Natural killer cell (primary cell): ENCODE measurements at regions not wholly inside any gene's neighbourhood (a gene's known extent, or its start where the extent isn't known, plus 50 kb on each side); places are given as distances from the start of the nearest gene placed in this dataset.

Experiments used
- ATAC-seq, 3 donors: fragments of 150-1000 bp in 2 of 3; fragments of 200-7000 bp in 1 of 3; cut with Tn5 transposase; 1 replicate in 1 of 3; 2 replicates in 2 of 3; pipeline ENCODE4 v1.10.0; 2021; ENCODE audit warnings: mild to moderate bottlenecking in 2 of 3, moderate library complexity in 2 of 3
- DNase-seq, 2 donors: peaks; one replicate each; pipeline versions ENCODE4 v3.0.0 to v3.0.0-alpha.2; 2013 to 2021; ENCODE audit warnings: mixed read lengths in 1 of 2
- H3K27ac ChIP-seq: one replicate; pipeline ENCODE4 v1.5.1; 2013; ENCODE audit warnings: mild to moderate bottlenecking, low read length
- H3K27me3 ChIP-seq: one replicate; pipeline ENCODE4 v1.6.1; 2013; ENCODE audit warnings: low read length; ENCODE audit not compliant: control insufficient read depth, insufficient read depth
- H3K36me3 ChIP-seq: one replicate; pipeline ENCODE4 v1.6.1; 2013; ENCODE audit warnings: low read length; ENCODE audit not compliant: control insufficient read depth, insufficient read depth
- H3K4me1 ChIP-seq: one replicate; pipeline ENCODE4 v1.6.1; 2013; ENCODE audit warnings: low read length; ENCODE audit not compliant: control insufficient read depth, insufficient read depth
- H3K4me3 ChIP-seq: one replicate; pipeline ENCODE4 v1.5.1; 2013; ENCODE audit warnings: low read length
- H3K9me3 ChIP-seq: one replicate; pipeline ENCODE4 v1.6.1; 2013; ENCODE audit warnings: low read length; ENCODE audit not compliant: control insufficient read depth, insufficient read depth
- H3K27ac Mint-ChIP-seq, 2 donors: one replicate each; pipeline ENCODE4 v1.8.0; 2022; ENCODE audit warnings: mild to moderate bottlenecking in 2 of 2, mixed read lengths in 2 of 2, moderate library complexity in 1 of 2
- H3K27me3 Mint-ChIP-seq, 2 donors: one replicate each; pipeline ENCODE4 v1.8.0; 2022; ENCODE audit warnings: low read depth in 2 of 2, mixed read lengths in 2 of 2
- H3K36me3 Mint-ChIP-seq: one replicate; pipeline ENCODE4 v1.8.0; 2022; ENCODE audit warnings: mixed read lengths
- H3K4me1 Mint-ChIP-seq, 2 donors: one replicate each; pipeline ENCODE4 v1.8.0; 2022; ENCODE audit warnings: mixed read lengths in 2 of 2
- H3K4me3 Mint-ChIP-seq: one replicate; pipeline ENCODE4 v1.8.0; 2022; ENCODE audit warnings: mild to moderate bottlenecking, moderate library complexity, mixed read lengths
- H3K9me3 Mint-ChIP-seq, 2 donors: one replicate each; pipeline ENCODE4 v1.8.0; 2022; ENCODE audit warnings: mixed read lengths in 2 of 2
- WGBS: methylation state at CpG from one replicate; pipeline ENCODE4 v1.1.7; 2013; ENCODE audit warnings: missing lambda C conversion rate; ENCODE audit not compliant: insufficient coverage; 5-methylcytosine and 5-hydroxymethylcytosine counted together
- intact Hi-C: fragments of 100-400 bp; cut with micrococcal nuclease; formaldehyde crosslinking; loops from one replicate; pipeline ENCODE4 v1.14.2; 2022
- TF ChIP-seq, protein P1 (sequence below): fragments of 200-600 bp; IDR thresholded peaks from one replicate; pipeline ENCODE4 v1.8.0; 2022; ENCODE audit warnings: antibody characterized with exemption

DNA sequence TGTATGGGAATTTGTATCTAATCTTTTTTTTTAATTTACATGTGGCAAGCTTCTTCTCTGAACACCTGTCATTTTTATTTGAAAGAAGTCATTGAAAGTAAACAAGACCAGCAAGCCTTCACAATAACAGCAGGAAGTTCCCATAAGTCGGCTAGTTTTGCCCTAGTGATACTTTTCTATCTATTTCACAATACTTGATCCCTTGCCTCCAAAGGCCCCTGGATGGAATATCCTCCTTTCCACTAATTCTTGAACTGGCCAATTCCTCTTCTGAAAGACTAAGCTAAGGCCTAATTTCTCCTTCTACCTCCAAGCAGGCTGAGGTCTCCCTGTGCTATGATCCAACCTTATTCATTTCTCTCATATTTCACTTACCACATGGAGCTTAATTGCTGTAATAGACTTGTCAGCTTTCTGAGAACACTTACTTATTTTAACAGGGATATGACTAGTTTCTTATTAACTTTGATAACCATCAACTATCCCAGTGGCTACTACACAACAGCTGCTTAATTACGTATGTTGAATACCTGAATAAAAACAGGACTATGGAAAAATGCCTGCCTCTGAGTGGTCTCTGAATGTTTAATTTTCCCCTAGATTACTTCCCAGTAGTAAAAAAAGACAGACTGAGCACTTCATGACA, 194.2 kb downstream of the MAD2L1 start:
- Mint-ChIP-seq H3K9me3 (peaks cover 10 to 11% of the 10 kb centered on the region in 2 donors), H3K4me1 (no peaks in the 10 kb centered on the region), H3K4me3 (no peak overlapping the region), H3K27ac (no peak overlapping the region), H3K36me3 (no peaks in the 10 kb centered on the region), H3K27me3 (no peaks in the 10 kb centered on the region)
- WGBS: 73% methylated on average over 2 of the region's 2 CpGs
- no peaks in the 10 kb centered on the region for H3K9me3 ChIP-seq
- H3K4me1 ChIP-seq: no peaks in the 10 kb centered on the region
- DNase-seq (no peak), ATAC-seq (no peak)
- H3K27me3 ChIP-seq: no peaks in the 10 kb centered on the region
- no peak overlapping the region for H3K4me3 ChIP-seq
- no peaks in the 10 kb centered on the region for H3K36me3 ChIP-seq
- TF ChIP-seq, protein P1, sequence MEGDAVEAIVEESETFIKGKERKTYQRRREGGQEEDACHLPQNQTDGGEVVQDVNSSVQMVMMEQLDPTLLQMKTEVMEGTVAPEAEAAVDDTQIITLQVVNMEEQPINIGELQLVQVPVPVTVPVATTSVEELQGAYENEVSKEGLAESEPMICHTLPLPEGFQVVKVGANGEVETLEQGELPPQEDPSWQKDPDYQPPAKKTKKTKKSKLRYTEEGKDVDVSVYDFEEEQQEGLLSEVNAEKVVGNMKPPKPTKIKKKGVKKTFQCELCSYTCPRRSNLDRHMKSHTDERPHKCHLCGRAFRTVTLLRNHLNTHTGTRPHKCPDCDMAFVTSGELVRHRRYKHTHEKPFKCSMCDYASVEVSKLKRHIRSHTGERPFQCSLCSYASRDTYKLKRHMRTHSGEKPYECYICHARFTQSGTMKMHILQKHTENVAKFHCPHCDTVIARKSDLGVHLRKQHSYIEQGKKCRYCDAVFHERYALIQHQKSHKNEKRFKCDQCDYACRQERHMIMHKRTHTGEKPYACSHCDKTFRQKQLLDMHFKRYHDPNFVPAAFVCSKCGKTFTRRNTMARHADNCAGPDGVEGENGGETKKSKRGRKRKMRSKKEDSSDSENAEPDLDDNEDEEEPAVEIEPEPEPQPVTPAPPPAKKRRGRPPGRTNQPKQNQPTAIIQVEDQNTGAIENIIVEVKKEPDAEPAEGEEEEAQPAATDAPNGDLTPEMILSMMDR: no peak
- intact Hi-C loops: no loop called here
- H3K27ac ChIP-seq: no peak overlapping the region

DNA sequence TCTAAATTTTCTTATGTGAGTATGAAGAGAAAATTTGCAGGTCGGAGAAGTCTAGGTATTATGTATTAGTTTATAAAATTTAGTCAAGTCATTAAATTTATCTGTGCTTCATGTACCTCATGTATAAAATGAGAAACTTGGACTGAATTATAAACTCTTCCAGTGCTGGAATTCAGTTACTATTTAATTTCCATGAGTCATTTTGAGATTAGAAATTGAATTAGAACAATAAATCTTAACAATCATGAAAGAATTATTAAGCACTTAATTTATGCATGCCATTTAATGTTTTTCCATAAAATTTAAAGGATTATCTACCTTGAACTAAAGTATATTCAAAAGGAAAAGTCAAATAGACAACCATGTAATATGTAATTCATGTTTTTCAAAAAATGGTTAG, 195.8 kb downstream of the MAD2L1 start:
- Histone ChIP-seq H3K4me3 (no peak overlapping the region), H3K9me3 (no peaks in the 10 kb centered on the region), H3K36me3 (no peaks in the 10 kb centered on the region), H3K27me3 (no peaks in the 10 kb centered on the region), H3K27ac (no peak overlapping the region), H3K4me1 (no peaks in the 10 kb centered on the region)
- Mint-ChIP-seq H3K4me1 (no peaks in the 10 kb centered on the region), H3K27ac (no peak overlapping the region), H3K4me3 (no peak overlapping the region), H3K9me3 (peaks cover 7 to 10% of the 10 kb centered on the region in 2 donors), H3K27me3 (no peaks in the 10 kb centered on the region), H3K36me3 (no peaks in the 10 kb centered on the region)
- intact Hi-C loops: no loop called here
- ATAC-seq (no peak), DNase-seq (no peak)
- TF ChIP-seq, protein P1: no peak
- WGBS: no CpG with 5 or more reads among the region's 1 CpG

DNA sequence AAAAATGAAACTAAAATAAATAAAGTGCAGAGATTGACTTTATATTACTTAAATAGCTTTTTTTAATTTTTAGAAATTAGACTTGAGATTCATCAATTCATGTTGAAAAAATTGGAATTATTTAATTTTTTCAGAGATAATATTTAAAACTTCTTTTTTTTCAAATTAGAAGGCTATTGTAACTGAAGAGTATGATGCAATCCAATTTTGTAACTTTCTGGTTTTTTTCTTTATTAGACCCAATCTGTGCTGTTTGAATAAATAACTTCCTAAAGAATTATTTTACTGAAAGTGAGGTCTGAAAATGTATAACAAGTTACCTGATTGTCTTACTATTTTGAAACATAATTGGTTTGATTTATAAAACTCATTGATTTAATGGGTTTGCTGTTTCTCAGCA, 200.9 kb downstream of the MAD2L1 start:
- Histone ChIP-seq H3K9me3 (no peaks in the 10 kb centered on the region), H3K4me3 (no peak overlapping the region), H3K4me1 (no peaks in the 10 kb centered on the region), H3K27ac (no peak overlapping the region), H3K36me3 (no peaks in the 10 kb centered on the region), H3K27me3 (no peaks in the 10 kb centered on the region)
- Mint-ChIP-seq H3K27me3 (no peaks in the 10 kb centered on the region), H3K4me1 (no peaks in the 10 kb centered on the region), H3K36me3 (no peaks in the 10 kb centered on the region), H3K27ac (no peak overlapping the region), H3K4me3 (no peak overlapping the region), H3K9me3 (peaks cover 5% of the 10 kb centered on the region in 2 donors)
- intact Hi-C loops: no loop called here
- TF ChIP-seq, protein P1: no peak
- DNase-seq (no peak), ATAC-seq (no peak)

DNA sequence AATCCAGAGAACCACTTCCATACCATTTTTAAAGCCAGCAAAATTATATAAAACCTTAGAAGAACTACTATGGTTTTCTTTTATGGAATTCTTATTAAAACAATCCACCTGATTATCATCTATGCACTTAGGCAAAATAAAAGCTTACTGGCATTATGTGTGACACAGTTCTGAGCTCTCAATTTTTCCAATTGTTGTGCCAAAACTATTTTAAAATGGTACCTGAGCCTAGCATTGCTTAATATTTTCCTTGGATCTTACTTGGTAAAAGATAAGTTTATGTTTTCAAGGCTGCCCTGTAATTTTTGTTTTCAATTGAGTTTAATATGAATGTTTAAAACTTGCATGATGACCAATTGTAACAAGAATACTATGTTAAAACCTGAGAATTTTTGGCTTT, 201.3 kb downstream of the MAD2L1 start:
- Mint-ChIP-seq H3K4me1 (no peaks in the 10 kb centered on the region), H3K4me3 (no peak overlapping the region), H3K36me3 (no peaks in the 10 kb centered on the region), H3K27ac (no peak overlapping the region), H3K27me3 (no peaks in the 10 kb centered on the region), H3K9me3 (peaks cover 5% of the 10 kb centered on the region in 2 donors)
- Histone ChIP-seq H3K27ac (no peak overlapping the region), H3K4me3 (no peak overlapping the region), H3K4me1 (no peaks in the 10 kb centered on the region), H3K27me3 (no peaks in the 10 kb centered on the region), H3K36me3 (no peaks in the 10 kb centered on the region), H3K9me3 (no peaks in the 10 kb centered on the region)
- intact Hi-C loops: no loop called here
- TF ChIP-seq, protein P1: no peak
- DNase-seq (no peak), ATAC-seq (no peak)
